ENCODE measurements at regions not wholly inside any gene's neighbourhood (a gene's known extent, or its start where the extent isn't known, plus 50 kb on each side); places are given as distances from the start of the nearest gene placed in this dataset.

- Histone ChIP-seq H3K27me3 (replicated peaks; ENCODE audit: control insufficient read depth, insufficient read depth, low read length) (no peaks in the 10 kb centered on the region), H3K9me3 (peaks cover 3% of the 10 kb centered on the region; the same call in 1 of the 2 replicates), H3K4me1 (no peaks in the 10 kb centered on the region), H3K4me3 (ENCODE audit: low read depth, low read length) (no peak overlapping the region), H3K36me3 (ENCODE audit: control insufficient read depth, insufficient read depth, low read length) (no peaks in the 10 kb centered on the region)
- Mint-ChIP-seq H3K27me3 (ENCODE audit: insufficient read depth, unreplicated experiment) (peaks cover 5% of the 10 kb centered on the region), H3K9me3 (ENCODE audit: unreplicated experiment) (no peaks in the 10 kb centered on the region), H3K27ac (ENCODE audit: unreplicated experiment) (no peak overlapping the region), H3K4me1 (ENCODE audit: low read depth, unreplicated experiment) (no peaks in the 10 kb centered on the region), H3K36me3 (ENCODE audit: insufficient read depth, unreplicated experiment) (no peaks in the 10 kb centered on the region), H3K4me3 (ENCODE audit: unreplicated experiment) (no peak overlapping the region)
- no peak for DNase-seq
- no peak for TF ChIP-seq CTCF (IDR thresholded peaks at IDR 0.05; ENCODE audit: insufficient read depth in 1 of 2, low read depth in 1 of 2, low read length in 1 of 2, severe bottlenecking in 1 of 2, unreplicated experiment in 1 of 2)
- no TSS peak for BruUV-seq (replicated peaks)
- ChIA-PET CTCF (no interaction called here), POLR2A (no interaction called here)
- intact Hi-C loops (cut with micrococcal nuclease; ENCODE audit: unreplicated experiment), result no loop called here
Measured at GRCh38 chr2:38223256-38223655, 147.3 kb upstream of the CYP1B1 start.

- no peaks in the 10 kb centered on the region for H3K9me3 Mint-ChIP-seq (ENCODE audit: unreplicated experiment)
- Histone ChIP-seq H3K27me3 (replicated peaks; ENCODE audit: control insufficient read depth, insufficient read depth, low read length) (no peaks in the 10 kb centered on the region), H3K4me1 (no peaks in the 10 kb centered on the region), H3K36me3 (ENCODE audit: control insufficient read depth, insufficient read depth, low read length) (no peaks in the 10 kb centered on the region), H3K9me3 (peaks cover 3% of the 10 kb centered on the region; the same call in 1 of the 2 replicates), H3K4me3 (ENCODE audit: low read depth, low read length) (no peak overlapping the region)
- intact Hi-C loops (cut with micrococcal nuclease; ENCODE audit: unreplicated experiment), result no loop called here
- TF ChIP-seq CTCF (IDR thresholded peaks at IDR 0.05; ENCODE audit: insufficient read depth in 1 of 2, low read depth in 1 of 2, low read length in 1 of 2, severe bottlenecking in 1 of 2, unreplicated experiment in 1 of 2), result no peak
- POLR2A ChIA-PET, result no interaction called here
- BruUV-seq (replicated peaks), result no TSS peak
- no peak overlapping the region for H3K27ac Mint-ChIP-seq (ENCODE audit: unreplicated experiment)
- no peaks in the 10 kb centered on the region for H3K27me3 Mint-ChIP-seq (ENCODE audit: insufficient read depth, unreplicated experiment)
- DNase-seq, result no peak
- CTCF ChIA-PET, result no interaction called here
- no peak overlapping the region for H3K4me3 Mint-ChIP-seq (ENCODE audit: unreplicated experiment)
- H3K36me3 Mint-ChIP-seq (ENCODE audit: insufficient read depth, unreplicated experiment), result no peaks in the 10 kb centered on the region
- no peaks in the 10 kb centered on the region for H3K4me1 Mint-ChIP-seq (ENCODE audit: low read depth, unreplicated experiment)
Measured at GRCh38 chr2:38220164-38220563, 144.2 kb upstream of the CYP1B1 start.

- Histone ChIP-seq H3K4me1 (peaks cover 9% of the 10 kb centered on the region), H3K4me3 (ENCODE audit: low read depth, low read length) (no peak overlapping the region), H3K27me3 (replicated peaks; ENCODE audit: control insufficient read depth, insufficient read depth, low read length) (no peaks in the 10 kb centered on the region), H3K36me3 (ENCODE audit: control insufficient read depth, insufficient read depth, low read length) (no peaks in the 10 kb centered on the region), H3K9me3 (peaks cover 3% of the 10 kb centered on the region; the same call in 1 of the 2 replicates)
- intact Hi-C loops (cut with micrococcal nuclease; ENCODE audit: unreplicated experiment), result no loop called here
- no peaks in the 10 kb centered on the region for H3K27me3 Mint-ChIP-seq (ENCODE audit: insufficient read depth, unreplicated experiment)
- H3K27ac Mint-ChIP-seq (ENCODE audit: unreplicated experiment), result no peak overlapping the region
- no peaks in the 10 kb centered on the region for H3K9me3 Mint-ChIP-seq (ENCODE audit: unreplicated experiment)
- no peak overlapping the region for H3K4me3 Mint-ChIP-seq (ENCODE audit: unreplicated experiment)
- ChIA-PET POLR2A (no interaction called here), CTCF (no interaction called here)
- no TSS peak for BruUV-seq (replicated peaks)
- TF ChIP-seq CTCF (IDR thresholded peaks at IDR 0.05; ENCODE audit: insufficient read depth in 1 of 2, low read depth in 1 of 2, low read length in 1 of 2, severe bottlenecking in 1 of 2, unreplicated experiment in 1 of 2), result no peak
- peaks cover 9% of the 10 kb centered on the region for H3K4me1 Mint-ChIP-seq (ENCODE audit: low read depth, unreplicated experiment)
- DNase-seq, result no peak
- no peaks in the 10 kb centered on the region for H3K36me3 Mint-ChIP-seq (ENCODE audit: insufficient read depth, unreplicated experiment)
Measured at GRCh38 chr2:38218995-38219394, 143.0 kb upstream of the CYP1B1 start.
